ENCODE measurements at regions not wholly inside any gene's neighbourhood (a gene's known extent, or its start where the extent isn't known, plus 50 kb on each side); places are given as distances from the start of the nearest gene placed in this dataset.
"Not testable (repeated sequence)": the region's sequence is repeated elsewhere in the genome, so short reads cannot be mapped to it uniquely, and the experiment has no call there.

DNA sequence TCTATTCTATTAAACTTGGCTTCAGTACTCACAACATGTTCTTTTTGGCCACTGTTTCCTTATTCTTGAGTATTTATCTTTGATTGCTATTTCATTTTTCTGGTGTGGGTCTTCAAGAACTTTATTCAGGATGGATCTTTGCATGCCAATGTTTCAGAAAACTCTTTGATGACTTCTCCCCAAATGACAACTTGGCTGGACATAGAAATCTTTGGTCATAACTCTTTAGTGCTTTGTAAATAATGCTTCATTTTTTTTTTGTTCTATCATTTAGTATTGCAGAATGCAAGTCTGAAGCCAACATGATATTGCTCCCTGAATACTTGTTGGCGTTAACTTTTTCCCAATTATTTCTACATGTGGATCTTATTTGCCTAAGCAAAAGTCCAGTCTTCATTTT, 103.6 kb upstream of the HS3ST2 start:
- Histone ChIP-seq H3K4me2 (ENCODE audit: low read depth, low read length, poor library complexity, severe bottlenecking) (no peak overlapping the region), H2AFZ (ENCODE audit: low read depth, low read length, severe bottlenecking) (no peak overlapping the region), H3K9me3 (ENCODE audit: insufficient read depth, low read length) (peaks cover 11% of the 10 kb centered on the region), H4K20me1 (ENCODE audit: low read depth, low read length) (no peaks in the 10 kb centered on the region), H3K4me3 (ENCODE audit: insufficient read depth, low read length, poor library complexity, severe bottlenecking) (no peak overlapping the region), H3K79me2 (ENCODE audit: insufficient read depth, low read length) (no peaks in the 10 kb centered on the region), H3K27me3 (ENCODE audit: low read length) (no peaks in the 10 kb centered on the region), H3K27ac (ENCODE audit: low read depth, low read length) (no peak overlapping the region), H3K9me2 (replicated peaks; ENCODE audit: insufficient read depth, low read length) (no peaks in the 10 kb centered on the region), H3F3A (ENCODE audit: insufficient read depth) (no peaks in the 10 kb centered on the region), H3K36me3 (ENCODE audit: low read length) (no peaks in the 10 kb centered on the region), H3K9ac (ENCODE audit: low read length) (no peak overlapping the region)
- TF ChIP-seq EZH2phosphoT487 (conservative IDR thresholded peaks at IDR 0.05; ENCODE audit: low read length) = no peak
- TF ChIP-seq, protein P1, sequence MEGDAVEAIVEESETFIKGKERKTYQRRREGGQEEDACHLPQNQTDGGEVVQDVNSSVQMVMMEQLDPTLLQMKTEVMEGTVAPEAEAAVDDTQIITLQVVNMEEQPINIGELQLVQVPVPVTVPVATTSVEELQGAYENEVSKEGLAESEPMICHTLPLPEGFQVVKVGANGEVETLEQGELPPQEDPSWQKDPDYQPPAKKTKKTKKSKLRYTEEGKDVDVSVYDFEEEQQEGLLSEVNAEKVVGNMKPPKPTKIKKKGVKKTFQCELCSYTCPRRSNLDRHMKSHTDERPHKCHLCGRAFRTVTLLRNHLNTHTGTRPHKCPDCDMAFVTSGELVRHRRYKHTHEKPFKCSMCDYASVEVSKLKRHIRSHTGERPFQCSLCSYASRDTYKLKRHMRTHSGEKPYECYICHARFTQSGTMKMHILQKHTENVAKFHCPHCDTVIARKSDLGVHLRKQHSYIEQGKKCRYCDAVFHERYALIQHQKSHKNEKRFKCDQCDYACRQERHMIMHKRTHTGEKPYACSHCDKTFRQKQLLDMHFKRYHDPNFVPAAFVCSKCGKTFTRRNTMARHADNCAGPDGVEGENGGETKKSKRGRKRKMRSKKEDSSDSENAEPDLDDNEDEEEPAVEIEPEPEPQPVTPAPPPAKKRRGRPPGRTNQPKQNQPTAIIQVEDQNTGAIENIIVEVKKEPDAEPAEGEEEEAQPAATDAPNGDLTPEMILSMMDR (IDR thresholded peaks at IDR 0.05; ENCODE audit: insufficient read depth, low read length, poor library complexity, severe bottlenecking) = no peak

DNA sequence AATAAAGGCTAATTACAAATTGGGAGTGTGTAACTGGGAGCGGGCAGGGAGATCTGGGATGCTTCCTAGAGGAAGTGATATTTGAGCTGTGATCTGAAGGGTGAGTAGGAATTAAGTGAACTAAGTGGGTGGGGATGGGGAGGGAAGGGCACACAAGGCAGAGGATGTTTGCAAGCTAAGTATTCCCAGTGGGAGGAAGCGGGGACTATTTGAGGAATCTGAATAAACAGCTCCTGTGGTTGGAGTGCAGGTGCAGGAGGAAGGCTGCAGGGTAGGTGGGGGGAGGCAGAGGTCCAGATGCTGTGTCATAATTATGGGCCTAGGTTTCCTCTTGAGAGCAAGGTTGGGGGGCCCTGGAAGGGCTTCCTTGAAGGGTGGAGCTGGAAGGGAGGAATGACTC, 102.1 kb upstream of the HS3ST2 start:
- Histone ChIP-seq H3K27me3 (ENCODE audit: low read length) (no peaks in the 10 kb centered on the region), H3K4me3 (ENCODE audit: insufficient read depth, low read length, poor library complexity, severe bottlenecking) (no peak overlapping the region), H2AFZ (ENCODE audit: low read depth, low read length, severe bottlenecking) (no peak overlapping the region), H3K79me2 (ENCODE audit: insufficient read depth, low read length) (no peaks in the 10 kb centered on the region), H3K9me3 (ENCODE audit: insufficient read depth, low read length) (peaks cover 11% of the 10 kb centered on the region), H3K9me2 (replicated peaks; ENCODE audit: insufficient read depth, low read length) (no peaks in the 10 kb centered on the region), H3K4me2 (ENCODE audit: low read depth, low read length, poor library complexity, severe bottlenecking) (no peak overlapping the region), H3K36me3 (ENCODE audit: low read length) (no peaks in the 10 kb centered on the region), H3K27ac (ENCODE audit: low read depth, low read length) (no peak overlapping the region), H3K9ac (ENCODE audit: low read length) (no peak overlapping the region), H4K20me1 (ENCODE audit: low read depth, low read length) (no peaks in the 10 kb centered on the region), H3F3A (ENCODE audit: insufficient read depth) (no peaks in the 10 kb centered on the region)
- TF ChIP-seq EZH2phosphoT487 (conservative IDR thresholded peaks at IDR 0.05; ENCODE audit: low read length) = no peak
- TF ChIP-seq, protein P1 (IDR thresholded peaks at IDR 0.05; ENCODE audit: insufficient read depth, low read length, poor library complexity, severe bottlenecking) = no peak

DNA sequence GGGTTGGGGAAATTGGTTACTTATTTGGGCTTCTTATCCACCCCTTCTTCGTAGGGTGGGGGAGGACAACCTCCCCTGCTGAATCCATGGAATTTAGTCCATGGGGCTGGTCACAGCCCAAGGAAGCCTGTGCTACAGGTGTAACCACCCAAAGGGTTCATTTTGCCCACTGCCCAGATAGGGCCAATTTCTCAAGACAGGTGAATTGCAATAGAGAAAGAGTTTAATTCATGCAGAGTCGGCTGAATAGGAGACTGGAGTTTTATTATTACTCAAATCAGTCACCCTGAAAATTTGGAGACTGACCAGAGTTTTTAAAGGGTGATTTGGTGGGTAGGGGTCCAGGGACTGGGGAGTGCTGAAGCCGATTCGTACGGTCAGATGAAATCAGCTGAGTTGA, 101.5 kb upstream of the HS3ST2 start:
- Histone ChIP-seq H4K20me1 (ENCODE audit: low read depth, low read length) (no peaks in the 10 kb centered on the region), H3K9me3 (ENCODE audit: insufficient read depth, low read length) (peaks cover 11% of the 10 kb centered on the region), H3K9me2 (replicated peaks; ENCODE audit: insufficient read depth, low read length) (no peaks in the 10 kb centered on the region), H3K4me3 (ENCODE audit: insufficient read depth, low read length, poor library complexity, severe bottlenecking) (no peak overlapping the region), H2AFZ (ENCODE audit: low read depth, low read length, severe bottlenecking) (no peak overlapping the region), H3K79me2 (ENCODE audit: insufficient read depth, low read length) (no peaks in the 10 kb centered on the region), H3K9ac (ENCODE audit: low read length) (no peak overlapping the region), H3K4me2 (ENCODE audit: low read depth, low read length, poor library complexity, severe bottlenecking) (no peak overlapping the region), H3K27me3 (ENCODE audit: low read length) (no peaks in the 10 kb centered on the region), H3K36me3 (ENCODE audit: low read length) (no peaks in the 10 kb centered on the region), H3F3A (ENCODE audit: insufficient read depth) (no peaks in the 10 kb centered on the region), H3K27ac (ENCODE audit: low read depth, low read length) (no peak overlapping the region)
- TF ChIP-seq EZH2phosphoT487 (conservative IDR thresholded peaks at IDR 0.05; ENCODE audit: low read length) = no peak
- TF ChIP-seq, protein P1 (IDR thresholded peaks at IDR 0.05; ENCODE audit: insufficient read depth, low read length, poor library complexity, severe bottlenecking) = no peak

DNA sequence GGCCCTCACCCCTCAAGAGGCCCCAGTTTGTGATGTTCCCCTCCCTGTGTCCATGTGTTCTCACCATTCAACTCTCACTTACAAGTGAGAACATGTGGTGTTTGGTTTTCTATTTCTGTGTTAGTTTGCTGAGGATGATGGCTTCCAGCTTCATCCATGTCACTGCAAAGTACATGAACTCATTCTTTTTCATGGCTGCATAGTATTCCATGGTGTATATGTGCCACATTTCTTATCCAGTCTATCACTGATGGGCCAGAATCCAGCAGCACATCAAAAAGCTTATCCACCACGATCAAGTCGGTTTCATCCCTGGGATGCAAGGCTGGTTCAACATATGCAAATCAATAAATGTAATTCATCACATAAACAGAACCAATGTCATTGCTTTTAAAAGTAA, 95.4 kb upstream of the HS3ST2 start:
- H3K79me2 ChIP-seq (ENCODE audit: insufficient read depth, low read length); H3K36me3 ChIP-seq (ENCODE audit: low read length); H3K27me3 ChIP-seq (ENCODE audit: low read length); H2AFZ ChIP-seq (ENCODE audit: low read depth, low read length, severe bottlenecking); H3F3A ChIP-seq (ENCODE audit: insufficient read depth); H3K27ac ChIP-seq (ENCODE audit: low read depth, low read length); H4K20me1 ChIP-seq (ENCODE audit: low read depth, low read length); H3K9ac ChIP-seq (ENCODE audit: low read length); H3K4me2 ChIP-seq (ENCODE audit: low read depth, low read length, poor library complexity, severe bottlenecking); H3K9me2 ChIP-seq (replicated peaks; ENCODE audit: insufficient read depth, low read length); H3K4me3 ChIP-seq (ENCODE audit: insufficient read depth, low read length, poor library complexity, severe bottlenecking); H3K9me3 ChIP-seq (ENCODE audit: insufficient read depth, low read length): not testable (repeated sequence)
